ENCODE measurements at regions not wholly inside any gene's neighbourhood (a gene's known extent, or its start where the extent isn't known, plus 50 kb on each side); places are given as distances from the start of the nearest gene placed in this dataset.
A peak's percentile ranks its signal among the peaks of the same experiment; 100 is the strongest.

DNA sequence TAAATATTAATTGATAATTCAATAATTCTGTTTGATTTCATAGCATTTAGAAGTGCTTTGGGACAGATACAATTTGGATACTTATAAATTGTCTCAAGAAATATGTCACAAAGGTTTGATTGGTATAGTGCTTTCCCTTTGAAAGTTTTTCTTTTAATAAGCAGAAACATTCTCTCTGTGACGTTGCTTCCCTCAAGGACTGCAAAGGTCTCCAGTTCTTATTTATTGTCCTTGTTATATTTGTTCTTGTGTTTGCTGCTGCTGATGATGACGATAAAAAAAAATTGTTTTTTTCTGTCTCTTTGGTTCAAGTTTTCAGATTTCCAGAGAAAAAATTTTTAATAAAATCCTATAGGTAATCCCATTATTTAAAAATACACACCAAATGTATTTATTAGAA, 176.3 kb upstream of the CLEC14A start:
- no peaks in the 10 kb centered on the region for H3K9me3 ChIP-seq (replicated peaks; ENCODE audit: control insufficient read depth, low read depth, low read length)
- no peaks in the 10 kb centered on the region for H3K4me1 ChIP-seq (ENCODE audit: control insufficient read depth, insufficient read depth, low read length)
- no CpG with 5 or more reads among the region's 2 CpGs for WGBS (ENCODE audit: insufficient coverage)
- no peaks in the 10 kb centered on the region for H3K27me3 ChIP-seq (ENCODE audit: control insufficient read depth, insufficient read depth, low read length)
- H3K36me3 ChIP-seq (ENCODE audit: control insufficient read depth, insufficient read depth, low read length) = no peaks in the 10 kb centered on the region
- no peak overlapping the region for H3K4me3 ChIP-seq (ENCODE audit: low read length)
- DNase-seq = no peak
- no peak overlapping the region for H3K27ac ChIP-seq (ENCODE audit: low read length)

DNA sequence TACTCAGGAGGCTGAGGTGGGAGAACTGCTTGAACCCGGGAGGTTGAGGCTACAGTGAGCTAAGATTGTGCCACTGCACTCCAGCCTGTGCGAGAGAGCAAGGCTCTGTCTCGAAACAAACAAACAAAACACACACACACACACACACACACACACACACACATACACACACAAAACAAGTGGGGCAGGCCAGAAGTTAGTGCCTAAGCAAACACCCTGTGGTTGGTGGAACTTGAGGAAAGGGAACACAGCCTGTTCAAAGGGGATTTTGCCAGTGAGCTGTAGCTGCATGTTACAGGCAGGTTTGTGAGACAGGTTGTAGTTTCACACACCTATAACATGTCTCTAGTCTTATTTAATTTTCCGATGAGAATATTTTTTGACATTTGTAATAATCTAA, 175.3 kb upstream of the CLEC14A start:
- Histone ChIP-seq H3K9me3 (replicated peaks; ENCODE audit: control insufficient read depth, low read depth, low read length) (no peaks in the 10 kb centered on the region), H3K4me3 (ENCODE audit: low read length) (no peak overlapping the region), H3K27me3 (ENCODE audit: control insufficient read depth, insufficient read depth, low read length) (no peaks in the 10 kb centered on the region), H3K4me1 (ENCODE audit: control insufficient read depth, insufficient read depth, low read length) (no peaks in the 10 kb centered on the region), H3K27ac (ENCODE audit: low read length) (no peak overlapping the region), H3K36me3 (ENCODE audit: control insufficient read depth, insufficient read depth, low read length) (no peaks in the 10 kb centered on the region)
- no CpG with 5 or more reads among the region's 4 CpGs for WGBS (ENCODE audit: insufficient coverage)
- DNase-seq = no peak

DNA sequence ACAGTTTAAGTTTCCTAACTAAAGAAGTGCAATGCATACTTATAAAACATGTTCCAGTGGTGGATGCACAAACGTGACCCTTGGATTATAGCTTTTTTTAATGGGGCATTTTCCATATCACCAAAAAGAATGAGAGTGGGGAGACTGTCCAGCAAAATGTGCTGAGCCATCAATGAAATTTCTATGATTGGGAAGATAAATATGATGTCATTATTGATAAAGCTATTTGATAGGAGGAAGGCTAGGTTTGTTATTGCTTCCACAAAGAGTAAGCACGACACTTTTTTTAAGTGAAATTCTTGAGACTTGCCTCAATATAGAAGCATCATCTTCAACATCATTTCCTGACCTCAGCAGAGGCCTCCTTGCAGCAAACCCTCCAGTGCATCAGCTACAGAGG, 174.6 kb upstream of the CLEC14A start:
- H3K36me3 ChIP-seq (ENCODE audit: control insufficient read depth, insufficient read depth, low read length) = no peaks in the 10 kb centered on the region
- H3K4me1 ChIP-seq (ENCODE audit: control insufficient read depth, insufficient read depth, low read length) = no peaks in the 10 kb centered on the region
- H3K27ac ChIP-seq (ENCODE audit: low read length) = no peak overlapping the region
- DNase-seq = no peak
- no peaks in the 10 kb centered on the region for H3K27me3 ChIP-seq (ENCODE audit: control insufficient read depth, insufficient read depth, low read length)
- no peak overlapping the region for H3K4me3 ChIP-seq (ENCODE audit: low read length)
- H3K9me3 ChIP-seq (replicated peaks; ENCODE audit: control insufficient read depth, low read depth, low read length) = no peaks in the 10 kb centered on the region
- no CpG with 5 or more reads among the region's 2 CpGs for WGBS (ENCODE audit: insufficient coverage)

DNA sequence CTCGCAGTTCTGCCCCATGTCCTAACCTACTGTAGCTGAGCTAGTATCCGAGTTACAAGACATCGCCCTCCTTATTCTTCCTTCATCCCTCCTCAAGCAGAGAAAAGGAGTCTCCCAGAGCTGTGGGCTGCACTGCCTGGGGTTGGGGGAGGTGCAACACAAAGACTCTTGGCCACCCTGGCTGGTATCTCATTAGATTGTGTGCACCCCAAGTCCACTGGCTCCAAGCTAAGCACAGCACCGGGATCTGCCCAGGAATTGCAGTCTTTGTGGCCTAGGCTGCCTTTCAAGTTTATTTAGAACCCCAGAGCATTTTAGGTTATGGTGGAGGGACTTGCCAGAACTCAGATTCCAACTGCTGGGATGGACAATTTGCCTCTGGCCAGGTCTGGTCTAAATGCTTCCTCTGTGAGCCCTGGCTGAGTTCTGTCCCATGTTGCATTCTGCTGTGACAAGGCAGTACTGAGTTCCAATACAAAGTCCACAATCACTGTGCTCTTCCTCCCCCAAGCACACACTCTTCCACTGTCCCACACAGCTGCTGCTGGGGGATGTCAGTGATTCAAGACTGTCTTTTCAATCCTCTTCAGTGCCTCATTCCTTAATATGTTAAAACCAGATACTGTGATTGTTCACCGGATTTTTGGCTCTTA, 169.6 kb upstream of the CLEC14A start:
- Histone ChIP-seq H3K9me3 (replicated peaks; ENCODE audit: control insufficient read depth, low read depth, low read length) (peaks cover 2% of the 10 kb centered on the region), H3K4me3 (ENCODE audit: low read length) (no peak overlapping the region), H3K4me1 (ENCODE audit: control insufficient read depth, insufficient read depth, low read length) (no peaks in the 10 kb centered on the region), H3K27me3 (ENCODE audit: control insufficient read depth, insufficient read depth, low read length) (no peaks in the 10 kb centered on the region), H3K27ac (ENCODE audit: low read length) (no peak overlapping the region), H3K36me3 (ENCODE audit: control insufficient read depth, insufficient read depth, low read length) (no peaks in the 10 kb centered on the region)
- no peak for DNase-seq
- WGBS (ENCODE audit: insufficient coverage) = 100% methylated on average over 1 of the region's 5 CpGs

DNA sequence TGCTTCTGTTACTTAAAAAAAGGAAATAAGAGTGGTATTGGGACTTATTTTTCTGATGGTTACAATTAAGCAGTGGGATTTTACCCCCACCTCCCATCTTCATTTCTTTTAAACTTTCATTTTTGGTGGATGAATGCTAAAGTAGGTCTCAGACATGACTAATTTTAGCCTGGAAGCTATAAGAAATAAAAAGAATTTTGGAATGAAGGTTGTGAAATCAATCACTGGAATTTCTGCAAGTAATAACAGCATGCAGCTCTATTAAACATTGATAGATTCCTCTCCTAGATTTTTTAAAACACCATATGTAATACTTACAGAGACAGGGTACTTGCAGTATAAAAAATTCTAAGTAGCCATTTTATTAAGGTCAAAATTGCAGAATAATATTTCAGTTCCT, 164.2 kb upstream of the CLEC14A start:
- Histone ChIP-seq H3K27ac (ENCODE audit: low read length) (no peak overlapping the region), H3K27me3 (ENCODE audit: control insufficient read depth, insufficient read depth, low read length) (no peaks in the 10 kb centered on the region), H3K4me3 (ENCODE audit: low read length) (no peak overlapping the region), H3K36me3 (ENCODE audit: control insufficient read depth, insufficient read depth, low read length) (no peaks in the 10 kb centered on the region), H3K9me3 (replicated peaks; ENCODE audit: control insufficient read depth, low read depth, low read length) (peaks cover 2% of the 10 kb centered on the region), H3K4me1 (ENCODE audit: control insufficient read depth, insufficient read depth, low read length) (no peaks in the 10 kb centered on the region)
- peak; percentile 21 for DNase-seq

DNA sequence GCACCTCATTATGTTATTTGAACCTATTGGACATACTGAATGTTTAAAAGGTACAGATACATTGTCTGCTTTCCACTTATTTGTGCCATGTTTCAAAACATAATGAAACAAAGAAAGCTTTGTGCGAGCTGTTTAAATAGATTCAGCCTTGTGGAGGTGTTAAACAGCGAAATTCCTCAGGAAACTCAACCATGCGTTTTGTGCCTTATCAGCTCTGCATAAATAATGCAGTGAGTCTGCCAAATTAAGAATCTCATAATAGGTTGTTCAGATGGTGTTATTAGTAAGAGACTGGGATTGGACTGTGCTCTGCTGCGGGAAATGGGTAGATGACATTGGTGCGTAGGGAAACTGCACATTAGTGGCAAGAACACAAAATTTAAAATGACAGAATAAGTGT, 163.7 kb upstream of the CLEC14A start:
- Histone ChIP-seq H3K27me3 (ENCODE audit: control insufficient read depth, insufficient read depth, low read length) (no peaks in the 10 kb centered on the region), H3K4me1 (ENCODE audit: control insufficient read depth, insufficient read depth, low read length) (no peaks in the 10 kb centered on the region), H3K36me3 (ENCODE audit: control insufficient read depth, insufficient read depth, low read length) (no peaks in the 10 kb centered on the region), H3K4me3 (ENCODE audit: low read length) (no peak overlapping the region), H3K27ac (ENCODE audit: low read length) (no peak overlapping the region), H3K9me3 (replicated peaks; ENCODE audit: control insufficient read depth, low read depth, low read length) (peaks cover 2% of the 10 kb centered on the region)
- no peak for DNase-seq
- no CpG with 5 or more reads among the region's 5 CpGs for WGBS (ENCODE audit: insufficient coverage)

DNA sequence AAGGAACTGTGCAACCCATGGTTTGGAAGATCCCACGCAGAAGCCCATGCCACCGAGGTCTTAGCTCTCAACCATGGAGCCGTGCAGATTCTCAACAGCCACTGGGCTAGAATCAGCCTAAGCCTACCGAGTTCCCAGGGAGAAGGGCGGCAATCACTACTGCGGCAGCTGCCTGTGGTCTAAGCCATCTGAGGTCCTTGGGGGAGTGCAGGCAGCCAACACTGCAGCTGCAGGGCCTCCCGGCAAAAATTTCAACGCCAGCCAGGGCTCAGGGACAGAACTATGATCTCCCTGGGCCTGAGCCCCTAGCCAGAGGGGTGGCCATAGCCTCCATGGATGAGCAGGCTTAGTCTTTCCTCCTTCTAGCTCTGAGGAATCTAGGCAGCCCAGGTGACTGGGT, 156.8 kb upstream of the CLEC14A start:
- no peak overlapping the region for H3K27ac ChIP-seq (ENCODE audit: low read length)
- no peak for DNase-seq
- H3K27me3 ChIP-seq (ENCODE audit: control insufficient read depth, insufficient read depth, low read length) = no peaks in the 10 kb centered on the region
- no peaks in the 10 kb centered on the region for H3K4me1 ChIP-seq (ENCODE audit: control insufficient read depth, insufficient read depth, low read length)
- H3K4me3 ChIP-seq (ENCODE audit: low read length) = no peak overlapping the region
- no peaks in the 10 kb centered on the region for H3K36me3 ChIP-seq (ENCODE audit: control insufficient read depth, insufficient read depth, low read length)
- no peaks in the 10 kb centered on the region for H3K9me3 ChIP-seq (replicated peaks; ENCODE audit: control insufficient read depth, low read depth, low read length)
- 77% methylated on average over 8 of the region's 8 CpGs for WGBS (ENCODE audit: insufficient coverage)

DNA sequence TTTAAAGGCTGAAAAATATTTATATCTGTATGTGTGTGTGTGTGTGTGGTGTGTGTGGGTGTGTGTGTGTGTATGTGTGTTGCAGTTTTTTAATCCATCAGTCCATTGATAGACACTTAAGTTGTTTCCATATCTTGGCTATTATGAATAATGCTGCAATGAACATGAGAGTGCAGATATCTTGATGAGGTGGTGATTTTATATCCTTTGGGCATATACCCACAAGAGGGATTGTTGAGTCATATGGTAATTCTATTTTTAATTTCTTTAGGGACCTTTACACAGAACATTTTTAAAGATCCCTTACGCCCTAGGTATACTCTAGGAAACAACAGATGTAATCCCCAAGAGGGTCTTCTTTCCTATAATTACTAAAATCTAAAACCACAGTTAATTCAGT, 154.5 kb upstream of the CLEC14A start:
- Histone ChIP-seq H3K27ac (ENCODE audit: low read length) (no peak overlapping the region), H3K27me3 (ENCODE audit: control insufficient read depth, insufficient read depth, low read length) (no peaks in the 10 kb centered on the region)
- WGBS (ENCODE audit: insufficient coverage) = no CpG with 5 or more reads among the region's 1 CpG

DNA sequence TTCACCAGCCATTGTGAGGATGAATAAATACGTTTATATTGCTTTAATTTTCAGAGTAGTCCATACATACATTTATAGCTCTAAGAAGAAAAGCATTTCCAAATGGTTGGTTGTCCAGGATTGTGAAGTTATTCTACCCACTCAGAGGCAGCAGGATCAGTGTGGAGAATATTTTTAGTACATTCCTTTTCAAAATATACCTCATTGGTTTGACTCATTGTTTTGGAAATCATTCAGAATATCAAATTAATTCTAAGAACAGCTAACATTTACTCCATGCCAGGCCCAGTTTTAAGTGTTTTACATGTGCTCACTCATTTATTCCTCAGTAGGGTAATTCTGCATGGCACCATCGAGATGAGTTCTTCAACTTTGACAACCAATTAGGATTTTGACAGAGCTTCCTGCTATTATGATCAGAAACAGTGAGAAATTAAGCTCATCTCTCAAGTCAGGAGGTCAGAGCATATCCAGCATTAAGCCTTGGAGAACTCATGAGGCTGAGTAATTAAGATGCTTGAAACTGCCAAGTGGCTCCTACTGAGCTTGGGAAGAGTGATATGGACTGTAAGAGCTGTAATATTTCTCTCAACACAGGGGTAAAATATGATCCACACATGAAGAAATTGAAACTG, 153.3 kb upstream of the CLEC14A start:
- Histone ChIP-seq H3K4me3 (ENCODE audit: low read length) (no peak overlapping the region), H3K4me1 (ENCODE audit: control insufficient read depth, insufficient read depth, low read length) (peaks cover 5% of the 10 kb centered on the region), H3K27ac (ENCODE audit: low read length) (no peak overlapping the region), H3K27me3 (ENCODE audit: control insufficient read depth, insufficient read depth, low read length) (no peaks in the 10 kb centered on the region), H3K36me3 (ENCODE audit: control insufficient read depth, insufficient read depth, low read length) (no peaks in the 10 kb centered on the region), H3K9me3 (replicated peaks; ENCODE audit: control insufficient read depth, low read depth, low read length) (no peaks in the 10 kb centered on the region)
- no CpG with 5 or more reads among the region's 2 CpGs for WGBS (ENCODE audit: insufficient coverage)
- DNase-seq = no peak

More for the DNA sequence above, 154.5 kb upstream of the CLEC14A start:
- Histone ChIP-seq H3K9me3 (replicated peaks; ENCODE audit: control insufficient read depth, low read depth, low read length) (no peaks in the 10 kb centered on the region), H3K36me3 (ENCODE audit: control insufficient read depth, insufficient read depth, low read length) (no peaks in the 10 kb centered on the region), H3K4me3 (ENCODE audit: low read length) (no peak overlapping the region), H3K4me1 (ENCODE audit: control insufficient read depth, insufficient read depth, low read length) (peaks cover 5% of the 10 kb centered on the region)
- DNase-seq = no peak

DNA sequence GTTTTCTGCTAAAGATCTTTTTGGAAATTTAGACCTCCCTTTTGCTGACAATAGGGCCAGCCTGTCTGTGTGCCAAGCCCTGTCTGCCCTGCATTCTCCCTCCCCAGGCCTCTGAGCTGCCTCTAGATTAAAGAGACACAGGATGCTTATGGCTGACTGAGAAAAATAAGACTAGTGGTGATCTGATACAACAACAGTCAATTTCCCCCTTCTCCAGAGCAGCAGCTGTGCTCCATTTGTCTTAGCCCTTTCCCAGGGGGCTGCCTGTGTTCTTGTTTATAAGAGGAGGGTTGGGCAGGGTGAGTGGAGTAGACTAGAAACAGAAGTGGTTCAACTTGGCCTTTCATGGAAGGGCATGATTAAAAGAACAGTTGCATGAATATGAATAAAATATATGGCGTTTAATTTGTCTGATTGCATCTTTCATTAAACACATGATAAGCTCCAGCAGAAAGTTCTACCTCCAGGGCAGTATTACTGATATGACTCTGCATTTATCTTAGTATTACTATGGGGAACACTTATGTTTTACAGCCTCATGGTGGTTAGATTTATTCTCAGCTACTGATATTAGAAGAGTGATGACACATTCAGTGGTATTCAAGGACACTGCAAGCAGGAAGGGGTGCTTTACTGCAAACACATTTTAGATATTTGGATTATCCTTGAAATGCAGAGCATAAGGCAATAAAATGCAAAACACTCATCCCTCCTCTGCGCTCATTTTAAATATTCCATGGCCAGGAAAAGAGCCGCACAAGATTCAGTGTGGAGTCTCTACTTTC, 150.2 kb upstream of the CLEC14A start:
- peak; percentile 81 for DNase-seq
- Histone ChIP-seq H3K4me1 (ENCODE audit: control insufficient read depth, insufficient read depth, low read length) (peaks cover 5% of the 10 kb centered on the region), H3K27ac (ENCODE audit: low read length) (no peak overlapping the region), H3K9me3 (replicated peaks; ENCODE audit: control insufficient read depth, low read depth, low read length) (no peaks in the 10 kb centered on the region), H3K4me3 (ENCODE audit: low read length) (no peak overlapping the region), H3K36me3 (ENCODE audit: control insufficient read depth, insufficient read depth, low read length) (no peaks in the 10 kb centered on the region), H3K27me3 (ENCODE audit: control insufficient read depth, insufficient read depth, low read length) (no peaks in the 10 kb centered on the region)
- WGBS (ENCODE audit: insufficient coverage) = no CpG with 5 or more reads among the region's 3 CpGs
